Testis (tissue), 2 donors: ENCODE measurements at regions not wholly inside any gene's neighbourhood (a gene's known extent, or its start where the extent isn't known, plus 50 kb on each side); places are given as distances from the start of the nearest gene placed in this dataset.

Experiments used
- DNase-seq: peaks from one replicate; pipeline ENCODE4 v3.0.0-alpha.2; 2019
- H3K27ac ChIP-seq, 2 donors: fragments of 200-600 bp; sonication (generic); one replicate each; pipeline ENCODE4 v1.5.1; 2019
- H3K27me3 ChIP-seq: fragments of 200-600 bp; sonication (generic); one replicate; pipeline ENCODE4 v1.5.1; 2019
- H3K36me3 ChIP-seq: fragments of 200-600 bp; sonication (generic); one replicate; pipeline ENCODE4 v1.5.1; 2017; ENCODE audit warnings: low read depth; ENCODE audit errors: missing control alignments
- H3K4me1 ChIP-seq: fragments of 200-600 bp; sonication (generic); one replicate; pipeline ENCODE4 v1.5.1; 2019
- H3K4me3 ChIP-seq, 2 donors: fragments of 200-600 bp; sonication (generic); one replicate each; pipeline ENCODE4 v1.5.1; 2017 to 2019
- H3K9me3 ChIP-seq: fragments of 200-600 bp; sonication (generic); one replicate; pipeline ENCODE4 v1.5.1; 2017
- CTCF ChIP-seq, 3 experiments: fragments of 450-650 bp in 2 of 3; fragments of 200-600 bp in 1 of 3; sonication (generic) in 1 of 3; IDR thresholded peaks; one replicate each; pipeline ENCODE4 v1.5.1; 2016 to 2019; ENCODE audit warnings: antibody characterized with exemption in 3 of 3, mild to moderate bottlenecking in 2 of 3, moderate library complexity in 1 of 3
- POLR2A ChIP-seq: fragments of 450-650 bp; IDR thresholded peaks from one replicate; pipeline ENCODE4 v1.6.1; 2017; ENCODE audit warnings: antibody characterized with exemption, mild to moderate bottlenecking, moderate library complexity
- WGBS, 2 donors: methylation state at CpG; one replicate each; pipeline ENCODE4 v1.1.5; 2018; 5-methylcytosine and 5-hydroxymethylcytosine counted together
- intact Hi-C: fragments of 100-400 bp; cut with DNase I; formaldehyde crosslinking; loops from one replicate; pipeline ENCODE4 v1.15.1; 2023; ENCODE audit warnings: low total_unique reads

- no peaks in the 10 kb centered on the region for H3K36me3 ChIP-seq
- DNase-seq: no peak
- intact Hi-C loops: no loop called here
- H3K27ac ChIP-seq: no peak overlapping the region
- H3K9me3 ChIP-seq: no peaks in the 10 kb centered on the region
- 74 to 79% methylated on average over 10 of the region's 10 CpGs for WGBS, 2 donors
- no peak for TF ChIP-seq CTCF (IDR thresholded peaks at IDR 0.05)
- no peak for TF ChIP-seq POLR2A
- H3K27me3 ChIP-seq: no peaks in the 10 kb centered on the region
- H3K4me3 ChIP-seq: no peak overlapping the region
- H3K4me1 ChIP-seq: no peaks in the 10 kb centered on the region
Measured at GRCh38 chr20:6654513-6655252, 112.8 kb upstream of the BMP2 start.

GRCh38 chr20:6651561-6651960, 115.9 kb upstream of the BMP2 start:
- intact Hi-C loops: no loop called here
- TF ChIP-seq CTCF (IDR thresholded peaks at IDR 0.05) (no peak), POLR2A (no peak)
- 92 to 96% methylated on average over 3 of the region's 3 CpGs for WGBS, 2 donors

DNA sequence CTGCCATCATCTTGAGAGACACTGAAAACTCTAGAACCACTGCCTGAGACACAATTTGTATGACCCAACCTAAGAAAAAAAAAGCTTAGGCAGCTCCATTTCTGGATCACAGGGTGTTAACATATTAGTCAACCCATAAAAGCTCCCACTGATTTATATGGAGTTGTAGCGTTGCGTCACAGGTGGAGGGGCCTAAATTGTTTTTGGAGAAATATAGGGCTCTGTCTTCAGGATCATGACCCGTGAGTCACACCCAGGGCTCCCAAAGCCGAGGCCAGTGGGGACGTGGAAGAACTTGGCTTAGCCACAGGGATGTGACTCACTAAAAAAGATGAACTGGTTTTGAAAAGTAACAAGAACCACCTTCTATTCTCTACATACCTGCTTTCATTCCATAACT, 116.5 kb upstream of the BMP2 start:
- H3K27me3 ChIP-seq: no peaks in the 10 kb centered on the region
- no peaks in the 10 kb centered on the region for H3K4me1 ChIP-seq
- DNase-seq: no peak
- no peaks in the 10 kb centered on the region for H3K36me3 ChIP-seq
- TF ChIP-seq CTCF (IDR thresholded peaks at IDR 0.05) (no peak), POLR2A (no peak)
- intact Hi-C loops: no loop called here
- no peaks in the 10 kb centered on the region for H3K9me3 ChIP-seq
- H3K27ac ChIP-seq: no peak overlapping the region
- H3K4me3 ChIP-seq: no peak overlapping the region
- 93 to 94% methylated on average over 5 of the region's 5 CpGs for WGBS, 2 donors

More at GRCh38 chr20:6651561-6651960, 115.9 kb upstream of the BMP2 start:
- no peaks in the 10 kb centered on the region for H3K27me3 ChIP-seq
- H3K27ac ChIP-seq: no peak overlapping the region
- DNase-seq: no peak
- no peak overlapping the region for H3K4me3 ChIP-seq
- no peaks in the 10 kb centered on the region for H3K4me1 ChIP-seq
- H3K9me3 ChIP-seq: no peaks in the 10 kb centered on the region
- no peaks in the 10 kb centered on the region for H3K36me3 ChIP-seq

GRCh38 chr20:6646021-6646636, 121.4 kb upstream of the BMP2 start:
- DNase-seq: no peak
- WGBS, 2 donors: 75 to 83% methylated on average over 3 of the region's 3 CpGs
- no peaks in the 10 kb centered on the region for H3K4me1 ChIP-seq
- H3K36me3 ChIP-seq: no peaks in the 10 kb centered on the region
- H3K27me3 ChIP-seq: no peaks in the 10 kb centered on the region
- H3K27ac ChIP-seq: no peak overlapping the region
- no peak overlapping the region for H3K4me3 ChIP-seq
- intact Hi-C loops: no loop called here
- TF ChIP-seq POLR2A (no peak), CTCF (IDR thresholded peaks at IDR 0.05) (no peak)
- no peaks in the 10 kb centered on the region for H3K9me3 ChIP-seq
